H1 (cell line): ENCODE measurements at regions not wholly inside any gene's neighbourhood (a gene's known extent, or its start where the extent isn't known, plus 50 kb on each side); places are given as distances from the start of the nearest gene placed in this dataset.

ENCODE experiments used
- ASH2L ChIP-seq: fragments of 200-600, 300-600 bp; sonication (generic); IDR thresholded peaks from one replicate; pipeline ENCODE4 v1.7.1; 2017; ENCODE audit warnings: low read length
- EGR1 ChIP-seq: IDR thresholded peaks from 2 replicates; pipeline ENCODE4 v1.6.1; 2011; ENCODE audit warnings: low read depth, low read length, borderline replicate concordance
- HDAC2 ChIP-seq, 2 experiments: fragments of 300-600 bp in 1 of 2; sonication (generic) in 1 of 2; IDR thresholded peaks; 2 replicates each; pipeline ENCODE4 v1.6.1; 2011 to 2012; ENCODE audit warnings: low read depth in 2 of 2, low read length in 2 of 2, mild to moderate bottlenecking in 2 of 2, moderate library complexity in 2 of 2, borderline replicate concordance in 1 of 2, inconsistent platforms in 1 of 2

GRCh38 chr9:13377171-13377925 is 97.9 kb upstream of the MPDZ start (continued):
- TF ChIP-seq HDAC2 (IDR thresholded peaks at IDR 0.05; ENCODE audit: borderline replicate concordance in 1 of 2, low read depth in 2 of 2, low read length in 2 of 2) (no peak), EGR1 (no peak), ASH2L (no peak)
